Left ventricle myocardium inferior (tissue), 1 donor: ENCODE measurements at regions not wholly inside any gene's neighbourhood (a gene's known extent, or its start where the extent isn't known, plus 50 kb on each side); places are given as distances from the start of the nearest gene placed in this dataset.

ENCODE experiments used
- DNase-seq: peaks from one replicate; pipeline ENCODE4 v3.0.0-alpha.2; 2020
- H3K27ac ChIP-seq: fragments of 200-600 bp; replicated peaks from 2 replicates; pipeline ENCODE4 v1.8.0; 2021
- H3K27me3 ChIP-seq: fragments of 200-600 bp; 2 replicates; pipeline ENCODE4 v1.8.0; 2021; ENCODE audit warnings: low read depth
- H3K36me3 ChIP-seq: fragments of 200-600 bp; 2 replicates; pipeline ENCODE4 v1.8.0; 2021
- H3K4me1 ChIP-seq: fragments of 200-600 bp; 2 replicates; pipeline ENCODE4 v1.8.0; 2021
- H3K4me3 ChIP-seq: fragments of 200-600 bp; 2 replicates; pipeline ENCODE4 v1.8.0; 2021; ENCODE audit warnings: mild to moderate bottlenecking, moderate library complexity
- H3K9me3 ChIP-seq: fragments of 200-600 bp; replicated peaks from 2 replicates; pipeline ENCODE4 v1.8.0; 2021
- CTCF ChIP-seq: fragments of 200-600 bp; IDR thresholded peaks from 2 replicates; pipeline ENCODE4 v1.8.0; 2021; ENCODE audit warnings: antibody characterized with exemption, mild to moderate bottlenecking, borderline replicate concordance
- intact Hi-C: fragments of 100-400 bp; cut with micrococcal nuclease; formaldehyde crosslinking; loops from one replicate; pipeline ENCODE4 v1.11.0; 2022
- donor health status: DM: no; HTN: yes; CAD: no; lungs with severe emphysema.

- H3K27ac ChIP-seq: no peak overlapping the region
- no peaks in the 10 kb centered on the region for H3K36me3 ChIP-seq
- H3K27me3 ChIP-seq: peaks cover 54% of the 10 kb centered on the region
- H3K4me1 ChIP-seq: no peaks in the 10 kb centered on the region
- no peak overlapping the region for H3K4me3 ChIP-seq
- DNase-seq: no peak
- intact Hi-C loops: loop anchor here (10.0 kb wide), 1 partner anchor 324 kb away; no protein-coding TSS in a partner anchor
- no peaks in the 10 kb centered on the region for H3K9me3 ChIP-seq
- no peak for TF ChIP-seq CTCF
Observed at GRCh38 chr2:136410673-136411072, 292.7 kb upstream of the CXCR4 start.

- no peak for TF ChIP-seq CTCF
- H3K27ac ChIP-seq: no peak overlapping the region
- no peaks in the 10 kb centered on the region for H3K36me3 ChIP-seq
- no peak for DNase-seq
- no peaks in the 10 kb centered on the region for H3K4me1 ChIP-seq
- H3K9me3 ChIP-seq: no peaks in the 10 kb centered on the region
- H3K4me3 ChIP-seq: no peak overlapping the region
- intact Hi-C loops: no loop called here
- peaks cover 56% of the 10 kb centered on the region for H3K27me3 ChIP-seq
Observed at GRCh38 chr2:136408795-136409194, 290.8 kb upstream of the CXCR4 start.

- Histone ChIP-seq H3K9me3 (no peaks in the 10 kb centered on the region), H3K27me3 (peaks cover 54% of the 10 kb centered on the region), H3K36me3 (no peaks in the 10 kb centered on the region), H3K27ac (no peak overlapping the region), H3K4me3 (no peak overlapping the region), H3K4me1 (no peaks in the 10 kb centered on the region)
- TF ChIP-seq CTCF: no peak
- no peak for DNase-seq
- intact Hi-C loops: no loop called here
Observed at GRCh38 chr2:136407952-136408318, 290.0 kb upstream of the CXCR4 start.

- no peak for TF ChIP-seq CTCF
- DNase-seq: no peak
- intact Hi-C loops: no loop called here
- no peaks in the 10 kb centered on the region for H3K4me1 ChIP-seq
- no peaks in the 10 kb centered on the region for H3K9me3 ChIP-seq
- no peaks in the 10 kb centered on the region for H3K36me3 ChIP-seq
- H3K4me3 ChIP-seq: no peak overlapping the region
- peaks cover 53% of the 10 kb centered on the region for H3K27me3 ChIP-seq
- H3K27ac ChIP-seq: no peak overlapping the region
Observed at GRCh38 chr2:136407117-136407951, 289.4 kb upstream of the CXCR4 start.

- no peak for DNase-seq
- Histone ChIP-seq H3K36me3 (no peaks in the 10 kb centered on the region), H3K27me3 (peaks cover 69% of the 10 kb centered on the region), H3K4me3 (no peak overlapping the region), H3K4me1 (no peaks in the 10 kb centered on the region), H3K9me3 (no peaks in the 10 kb centered on the region), H3K27ac (no peak overlapping the region)
- intact Hi-C loops: no loop called here
- no peak for TF ChIP-seq CTCF
Observed at GRCh38 chr2:136404925-136405324, 287.0 kb upstream of the CXCR4 start.
